ENCODE measurements at regions not wholly inside any gene's neighbourhood (a gene's known extent, or its start where the extent isn't known, plus 50 kb on each side); places are given as distances from the start of the nearest gene placed in this dataset.

DNA sequence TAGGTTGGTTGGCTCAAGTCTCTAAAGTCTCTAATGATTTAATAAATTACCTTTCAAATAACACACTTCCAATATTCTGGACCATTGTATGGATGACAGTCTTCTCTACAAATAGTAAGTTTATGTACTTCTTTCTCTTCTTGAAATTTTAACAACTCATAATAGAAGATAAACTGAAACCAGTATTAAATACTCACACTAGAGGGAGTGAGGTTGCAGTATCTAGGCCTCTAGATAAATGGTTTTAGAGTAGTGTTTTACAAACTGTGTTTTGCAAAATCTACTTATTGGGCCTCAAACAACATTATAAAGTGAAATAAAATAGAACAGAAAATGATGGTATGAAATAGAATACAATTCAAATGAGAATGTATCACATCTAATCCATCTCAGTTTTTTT is 479.9 kb upstream of the BRINP3 start:
- Mint-ChIP-seq H3K27me3 (ENCODE audit: insufficient read depth) (no peaks in the 10 kb centered on the region), H3K4me3 (no peak overlapping the region), H3K9me3 (peaks cover 18% of the 10 kb centered on the region), H3K27ac (no peak overlapping the region), H3K36me3 (ENCODE audit: low read depth) (no peaks in the 10 kb centered on the region), H3K4me1 (ENCODE audit: low read depth) (no peaks in the 10 kb centered on the region)
- TF ChIP-seq, protein P1, sequence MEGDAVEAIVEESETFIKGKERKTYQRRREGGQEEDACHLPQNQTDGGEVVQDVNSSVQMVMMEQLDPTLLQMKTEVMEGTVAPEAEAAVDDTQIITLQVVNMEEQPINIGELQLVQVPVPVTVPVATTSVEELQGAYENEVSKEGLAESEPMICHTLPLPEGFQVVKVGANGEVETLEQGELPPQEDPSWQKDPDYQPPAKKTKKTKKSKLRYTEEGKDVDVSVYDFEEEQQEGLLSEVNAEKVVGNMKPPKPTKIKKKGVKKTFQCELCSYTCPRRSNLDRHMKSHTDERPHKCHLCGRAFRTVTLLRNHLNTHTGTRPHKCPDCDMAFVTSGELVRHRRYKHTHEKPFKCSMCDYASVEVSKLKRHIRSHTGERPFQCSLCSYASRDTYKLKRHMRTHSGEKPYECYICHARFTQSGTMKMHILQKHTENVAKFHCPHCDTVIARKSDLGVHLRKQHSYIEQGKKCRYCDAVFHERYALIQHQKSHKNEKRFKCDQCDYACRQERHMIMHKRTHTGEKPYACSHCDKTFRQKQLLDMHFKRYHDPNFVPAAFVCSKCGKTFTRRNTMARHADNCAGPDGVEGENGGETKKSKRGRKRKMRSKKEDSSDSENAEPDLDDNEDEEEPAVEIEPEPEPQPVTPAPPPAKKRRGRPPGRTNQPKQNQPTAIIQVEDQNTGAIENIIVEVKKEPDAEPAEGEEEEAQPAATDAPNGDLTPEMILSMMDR (IDR thresholded peaks at IDR 0.05) = no peak
- no peak for DNase-seq

DNA sequence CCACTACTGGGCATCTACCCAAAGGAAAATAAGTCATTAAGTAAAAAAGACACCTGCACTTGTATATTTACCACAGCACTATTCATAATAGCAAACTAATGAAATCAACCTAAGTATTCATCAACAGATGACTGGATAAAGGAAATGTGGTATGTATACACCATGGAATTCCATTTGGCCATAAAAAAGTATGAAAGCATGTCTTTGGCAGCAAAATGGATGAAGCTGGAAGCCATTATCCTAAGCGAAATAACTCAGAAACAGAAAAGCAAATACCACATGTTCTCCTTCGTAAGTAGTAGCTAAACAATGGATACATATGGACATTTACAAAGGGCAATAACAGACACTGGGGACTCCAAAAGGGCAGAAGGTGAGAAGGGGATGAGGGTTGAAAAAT is 485.7 kb upstream of the BRINP3 start:
- H3K9me3 Mint-ChIP-seq = peaks cover 7% of the 10 kb centered on the region
- no peak for DNase-seq

DNA sequence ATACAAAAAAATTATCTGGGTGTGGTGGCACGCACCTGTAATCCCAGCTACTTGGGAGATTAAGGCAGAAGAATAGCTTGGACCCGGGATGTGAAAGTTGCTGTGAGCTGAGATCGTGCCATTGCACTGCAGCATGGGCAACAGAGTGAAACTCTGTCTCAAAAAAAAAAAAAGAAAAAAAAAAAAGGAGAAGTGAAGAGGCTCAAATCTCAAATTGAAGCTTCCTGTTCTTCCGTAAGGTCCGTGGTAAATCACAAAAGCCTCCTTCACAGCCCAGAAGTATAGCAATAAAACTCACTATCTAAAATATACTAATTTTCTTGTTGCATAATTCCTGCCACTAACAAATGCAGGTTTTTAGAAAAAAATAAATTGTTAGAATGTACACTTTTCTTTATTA is 498.2 kb upstream of the BRINP3 start:
- H3K4me3 Mint-ChIP-seq = no peak overlapping the region
- TF ChIP-seq, protein P1 (IDR thresholded peaks at IDR 0.05) = no peak
- H3K9me3 Mint-ChIP-seq = peaks cover 9% of the 10 kb centered on the region
- no peaks in the 10 kb centered on the region for H3K4me1 Mint-ChIP-seq (ENCODE audit: low read depth)
- H3K36me3 Mint-ChIP-seq (ENCODE audit: low read depth) = no peaks in the 10 kb centered on the region
- no peaks in the 10 kb centered on the region for H3K27me3 Mint-ChIP-seq (ENCODE audit: insufficient read depth)
- no peak for DNase-seq
- H3K27ac Mint-ChIP-seq = no peak overlapping the region

More for the DNA sequence above, 485.7 kb upstream of the BRINP3 start:
- H3K36me3 Mint-ChIP-seq (ENCODE audit: low read depth) = no peaks in the 10 kb centered on the region
- H3K27me3 Mint-ChIP-seq (ENCODE audit: insufficient read depth) = peaks cover 2% of the 10 kb centered on the region
- TF ChIP-seq, protein P1 (IDR thresholded peaks at IDR 0.05) = no peak
- no peak overlapping the region for H3K4me3 Mint-ChIP-seq
- H3K4me1 Mint-ChIP-seq (ENCODE audit: low read depth) = no peaks in the 10 kb centered on the region
- no peak overlapping the region for H3K27ac Mint-ChIP-seq

DNA sequence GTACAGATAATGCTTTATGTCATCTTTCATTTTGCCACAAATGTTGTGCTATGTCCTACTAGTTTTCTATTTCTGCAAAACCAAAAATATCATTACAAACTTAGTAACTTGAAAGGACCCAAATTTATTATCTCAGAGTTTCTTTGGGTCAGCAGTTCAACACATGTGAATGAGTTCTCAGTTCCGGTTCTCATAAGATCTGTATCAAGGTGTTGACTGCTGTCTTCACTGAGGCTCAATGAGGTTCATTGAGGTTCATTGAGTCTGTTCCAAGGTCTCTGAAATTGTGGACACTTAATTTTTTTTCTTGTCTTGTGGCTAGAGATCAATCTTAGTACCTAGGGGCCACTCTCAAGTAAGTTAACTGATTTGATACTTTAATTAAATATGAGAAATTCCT is 525.1 kb upstream of the BRINP3 start:
- H3K4me1 Mint-ChIP-seq (ENCODE audit: low read depth) = no peaks in the 10 kb centered on the region
- no peak for DNase-seq
- no peaks in the 10 kb centered on the region for H3K27me3 Mint-ChIP-seq (ENCODE audit: insufficient read depth)
- no peak overlapping the region for H3K27ac Mint-ChIP-seq
- peaks cover 41% of the 10 kb centered on the region for H3K9me3 Mint-ChIP-seq
- TF ChIP-seq, protein P1 (IDR thresholded peaks at IDR 0.05) = no peak
- H3K36me3 Mint-ChIP-seq (ENCODE audit: low read depth) = no peaks in the 10 kb centered on the region
- no peak overlapping the region for H3K4me3 Mint-ChIP-seq

GRCh38 chr1:191016765-191017164 is 539.1 kb upstream of the BRINP3 start:
- no peak overlapping the region for H3K27ac Mint-ChIP-seq
- H3K36me3 Mint-ChIP-seq (ENCODE audit: low read depth) = no peaks in the 10 kb centered on the region; the same call in 1 of the 2 replicates
- TF ChIP-seq, protein P1 (IDR thresholded peaks at IDR 0.05) = no peak
- no peak overlapping the region for H3K4me3 Mint-ChIP-seq
- H3K4me1 Mint-ChIP-seq (ENCODE audit: low read depth) = no peaks in the 10 kb centered on the region
- no peaks in the 10 kb centered on the region for H3K27me3 Mint-ChIP-seq (ENCODE audit: insufficient read depth)
- H3K9me3 Mint-ChIP-seq = peaks cover 42% of the 10 kb centered on the region
- DNase-seq = no peak

DNA sequence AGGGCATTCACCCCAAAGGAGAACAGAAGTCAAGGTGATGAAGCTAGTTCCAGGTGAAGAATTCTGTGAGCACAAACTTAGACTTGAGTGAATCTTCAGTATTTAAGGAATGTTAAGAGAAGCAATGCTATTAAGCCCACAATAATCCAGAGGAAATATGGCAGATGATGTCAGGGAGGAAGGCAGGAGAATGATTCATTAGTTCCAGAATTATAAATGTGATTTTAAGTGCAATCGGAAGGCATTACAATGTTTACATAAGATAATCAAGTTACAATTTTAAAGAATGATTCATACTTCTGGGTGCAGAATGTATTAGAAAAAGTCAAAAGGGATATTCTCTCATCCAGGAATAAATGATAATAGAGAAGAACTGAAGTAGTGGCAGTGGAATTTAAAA is 545.2 kb upstream of the BRINP3 start:
- Mint-ChIP-seq H3K9me3 (peaks cover 22% of the 10 kb centered on the region), H3K4me1 (ENCODE audit: low read depth) (no peaks in the 10 kb centered on the region), H3K27ac (no peak overlapping the region), H3K27me3 (ENCODE audit: insufficient read depth) (no peaks in the 10 kb centered on the region), H3K4me3 (no peak overlapping the region), H3K36me3 (ENCODE audit: low read depth) (0 out of 2 replicates have a peak, but pooled peaks cover 4% of the 10 kb centered on the region)
- DNase-seq = no peak
- TF ChIP-seq, protein P1 (IDR thresholded peaks at IDR 0.05) = no peak
